LNCAP (cell line): ENCODE measurements at regions not wholly inside any gene's neighbourhood (a gene's known extent, or its start where the extent isn't known, plus 50 kb on each side); places are given as distances from the start of the nearest gene placed in this dataset.

Experiments used
- CTCF ChIP-seq: fragments of 450-650 bp; IDR thresholded peaks from 2 replicates; pipeline ENCODE4 v1.5.1; 2017; ENCODE audit warnings: mild to moderate bottlenecking

- no peak for TF ChIP-seq CTCF
Measured at GRCh38 chr1:50262436-50262835, 153.7 kb downstream of the ELAVL4 start.

GRCh38 chr1:50261951-50262350, 153.2 kb downstream of the ELAVL4 start:
- no peak for TF ChIP-seq CTCF

DNA sequence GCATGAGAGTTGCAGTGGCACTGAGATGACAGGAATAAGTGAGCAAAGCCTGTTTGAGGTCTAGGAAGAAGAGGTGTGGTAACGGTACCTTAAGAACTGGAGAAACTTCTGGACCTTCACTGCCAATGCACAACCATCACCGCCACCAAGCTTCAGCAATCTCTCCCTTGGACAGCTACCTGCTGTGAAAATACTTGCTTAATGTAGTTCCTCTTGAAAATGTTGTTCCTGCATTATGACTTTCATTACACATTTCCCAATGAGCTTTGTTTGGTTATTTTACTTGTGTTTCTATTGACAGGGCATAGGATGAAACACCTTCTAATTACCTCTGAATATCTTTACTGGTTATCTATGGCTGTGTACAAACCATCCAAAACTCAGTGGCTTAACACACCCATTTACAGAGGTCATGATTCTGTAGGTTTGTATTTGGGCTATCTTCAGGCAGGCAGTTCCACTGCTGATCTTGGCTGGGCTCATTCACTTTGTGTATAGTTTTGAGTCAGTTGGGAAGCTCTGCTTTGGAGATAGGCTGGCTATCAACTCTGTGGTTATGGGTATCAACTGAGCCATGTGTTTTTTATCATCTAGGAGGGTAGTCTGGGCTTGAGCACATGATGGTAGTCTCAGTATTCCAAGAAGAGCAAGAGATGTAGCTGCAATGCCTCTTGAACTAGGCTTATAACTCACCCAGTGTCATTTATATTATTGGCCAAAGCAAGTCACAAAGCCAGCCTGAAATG, 149.4 kb downstream of the ELAVL4 start:
- no peak for TF ChIP-seq CTCF

DNA sequence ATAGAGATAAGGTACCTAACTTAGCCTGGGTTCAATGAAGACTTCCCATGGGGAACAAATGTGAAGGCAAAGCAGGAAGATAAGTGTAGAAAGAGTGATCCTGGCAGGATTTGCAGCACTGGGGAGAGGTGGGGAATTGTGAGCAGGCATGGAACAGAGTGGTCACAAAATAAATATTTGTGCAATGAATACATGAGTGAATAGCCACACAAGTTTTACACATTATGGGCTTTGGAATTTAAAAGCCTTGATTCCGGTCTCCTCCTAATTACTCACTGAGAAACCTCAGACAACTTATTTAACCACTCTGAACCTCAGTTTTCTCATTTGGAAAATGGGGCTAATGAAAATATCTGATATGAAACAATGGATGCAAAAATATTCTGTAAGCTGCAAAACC, 148.3 kb downstream of the ELAVL4 start:
- TF ChIP-seq CTCF, result no peak
